H1 (cell line): ENCODE measurements at regions not wholly inside any gene's neighbourhood (a gene's known extent, or its start where the extent isn't known, plus 50 kb on each side); places are given as distances from the start of the nearest gene placed in this dataset.

Experiments used
- CHD2 ChIP-seq: IDR thresholded peaks from 2 replicates; pipeline ENCODE4 v1.6.1; 2012; ENCODE audit warnings: low read length, improper control_type of control experiment
- CTCF ChIP-seq, 3 experiments: IDR thresholded peaks; 1 replicate in 2 of 3; 2 replicates in 1 of 3; pipeline versions ENCODE4 v1.5.1 to v1.6.1; 2011; ENCODE audit warnings: low read length in 3 of 3, mild to moderate bottlenecking in 3 of 3, inconsistent platforms in 2 of 3, low read depth in 1 of 3, moderate library complexity in 1 of 3; ENCODE audit not compliant: insufficient read depth in 1 of 3; ENCODE audit errors: control extremely low read depth in 1 of 3
- EZH2 ChIP-seq: fragments of 200-600 bp; sonication (generic); IDR thresholded peaks from 2 replicates; pipeline ENCODE4 v1.7.1; 2012; ENCODE audit warnings: low read depth, mild to moderate bottlenecking, moderate library complexity, low read length, inconsistent platforms; ENCODE audit not compliant: severe bottlenecking
- JUN ChIP-seq: IDR thresholded peaks from 2 replicates; pipeline ENCODE4 v1.6.1; 2011; ENCODE audit warnings: low read depth, mild to moderate bottlenecking, improper control_type of control experiment, low read length
- KDM4A ChIP-seq: IDR thresholded peaks from one replicate; pipeline ENCODE4 v1.7.1; 2012; ENCODE audit warnings: low read depth, mild to moderate bottlenecking, moderate library complexity, low read length, inconsistent platforms; ENCODE audit not compliant: severe bottlenecking
- POLR2A ChIP-seq, 2 experiments: IDR thresholded peaks; 1 replicate in 1 of 2; 2 replicates in 1 of 2; pipeline ENCODE4 v1.6.1; 2011; ENCODE audit warnings: low read depth in 2 of 2, low read length in 2 of 2, mild to moderate bottlenecking in 2 of 2; ENCODE audit errors: control extremely low read depth in 1 of 2

DNA sequence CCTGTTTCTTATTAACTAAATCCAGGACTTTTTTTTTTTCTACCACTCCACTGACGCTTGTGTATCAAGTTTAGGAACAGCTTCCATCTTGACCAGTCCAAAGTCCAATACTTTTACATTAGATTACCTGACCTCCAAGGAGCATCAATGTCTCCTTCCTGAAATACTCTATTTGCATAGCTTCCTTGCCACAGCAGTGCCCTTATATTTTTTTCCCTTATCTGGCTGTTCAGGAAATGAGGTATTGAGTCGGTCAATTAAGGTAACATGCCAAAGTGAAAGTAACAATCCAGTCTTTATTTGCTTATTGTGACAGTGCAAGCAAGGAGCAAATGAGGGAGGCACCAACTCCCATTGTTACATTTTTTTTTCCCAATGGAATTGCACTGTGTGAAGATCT lies 730.8 kb upstream of the NDST4 start:
- TF ChIP-seq KDM4A (no peak), CTCF (IDR thresholded peaks at IDR 0.05; ENCODE audit: control extremely low read depth in 1 of 3, insufficient read depth in 1 of 3, low read depth in 1 of 3, low read length in 3 of 3) (no peak), EZH2 (no peak), POLR2A (IDR thresholded peaks at IDR 0.05; ENCODE audit: control extremely low read depth in 1 of 2, low read depth in 2 of 2, low read length in 2 of 2) (no peak), JUN (no peak), CHD2 (no peak)
